Suppressor macrophage (primary cell): ENCODE measurements at regions not wholly inside any gene's neighbourhood (a gene's known extent, or its start where the extent isn't known, plus 50 kb on each side); places are given as distances from the start of the nearest gene placed in this dataset.
"Not testable (repeated sequence)": the region's sequence is repeated elsewhere in the genome, so short reads cannot be mapped to it uniquely, and the experiment has no call there.

Experiments used
- DNase-seq, 4 experiments: peaks; one replicate each; pipeline ENCODE4 v3.0.0-alpha.2; 2020 to 2022

DNA sequence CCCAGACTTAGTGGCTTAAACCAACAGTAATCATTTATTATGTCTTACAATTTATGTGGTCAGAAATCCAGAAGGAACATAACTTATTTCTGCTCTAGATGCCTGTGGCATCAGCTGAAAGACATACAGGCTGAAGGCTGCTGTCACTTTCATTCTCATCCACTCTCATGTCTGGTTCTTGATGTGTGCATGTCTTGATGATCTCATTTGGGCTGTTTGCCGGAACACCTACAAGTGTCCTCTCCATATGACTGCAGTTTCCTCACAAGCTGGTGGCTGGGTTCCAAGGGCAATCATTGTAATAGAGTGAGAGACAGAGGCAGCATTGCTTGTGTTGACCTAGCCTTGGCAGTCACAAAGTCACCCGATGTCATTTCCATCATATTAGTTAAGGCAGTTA is 1375.9 kb upstream of the RAG2 start:
- no peak for DNase-seq

DNA sequence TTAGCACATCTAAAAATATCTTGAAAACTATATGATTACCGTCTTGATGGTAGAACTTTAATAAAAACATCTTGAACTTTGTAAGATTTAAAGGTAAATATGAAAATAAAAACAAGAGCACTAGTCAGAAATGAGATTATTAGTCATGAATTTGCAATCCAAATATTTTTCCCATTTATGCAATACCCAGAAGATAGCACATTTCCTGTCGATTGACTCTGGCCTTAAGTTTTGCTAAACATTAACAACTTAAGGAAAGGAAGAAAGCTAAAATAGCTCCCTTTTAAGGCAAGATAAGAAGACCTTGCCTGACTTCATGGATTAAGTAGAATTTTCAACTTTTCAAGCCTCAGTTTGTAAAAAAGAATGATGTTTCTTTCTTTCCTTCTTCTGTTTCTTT is 1374.7 kb upstream of the RAG2 start:
- no peak for DNase-seq

DNA sequence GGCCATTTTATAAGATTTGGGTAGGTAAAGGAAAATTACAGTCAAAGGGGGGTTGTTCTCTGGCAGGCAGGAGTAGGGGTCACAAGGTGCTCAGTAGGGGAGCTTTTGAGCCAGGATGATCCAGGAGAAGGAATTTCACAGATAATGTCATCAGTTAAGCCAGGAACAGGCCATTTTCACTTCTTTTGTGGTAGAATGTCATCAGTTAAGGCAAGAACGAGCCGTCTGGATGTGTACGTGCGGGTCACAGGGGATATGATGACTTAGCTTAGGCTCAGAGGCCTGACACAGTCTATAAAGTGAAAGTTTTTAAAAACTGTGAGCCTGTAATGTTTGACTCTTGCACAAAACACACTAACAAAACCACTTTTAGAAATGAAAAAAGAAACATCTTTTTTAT is 1371.3 kb upstream of the RAG2 start:
- DNase-seq = not testable (repeated sequence)

DNA sequence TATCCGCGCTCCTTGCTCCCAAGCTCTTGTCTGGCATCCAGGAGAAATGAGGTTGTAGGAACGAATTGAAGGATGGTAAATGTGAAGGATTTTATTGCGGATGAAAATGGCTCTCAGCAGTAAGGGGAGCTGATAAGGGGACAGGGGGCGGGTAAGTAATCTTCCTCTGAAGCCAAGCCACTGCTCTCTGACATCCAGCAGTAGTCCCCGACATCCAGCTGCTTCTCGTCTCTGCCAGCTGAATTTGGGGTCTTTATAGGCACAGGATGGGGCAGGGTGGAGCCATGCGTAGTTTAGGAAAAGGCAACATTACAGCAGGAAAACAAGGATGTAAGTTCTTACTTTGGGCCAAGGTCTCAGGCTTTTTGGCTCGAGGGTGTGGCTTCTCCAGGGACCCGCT is 1370.1 kb upstream of the RAG2 start:
- DNase-seq = no peak

DNA sequence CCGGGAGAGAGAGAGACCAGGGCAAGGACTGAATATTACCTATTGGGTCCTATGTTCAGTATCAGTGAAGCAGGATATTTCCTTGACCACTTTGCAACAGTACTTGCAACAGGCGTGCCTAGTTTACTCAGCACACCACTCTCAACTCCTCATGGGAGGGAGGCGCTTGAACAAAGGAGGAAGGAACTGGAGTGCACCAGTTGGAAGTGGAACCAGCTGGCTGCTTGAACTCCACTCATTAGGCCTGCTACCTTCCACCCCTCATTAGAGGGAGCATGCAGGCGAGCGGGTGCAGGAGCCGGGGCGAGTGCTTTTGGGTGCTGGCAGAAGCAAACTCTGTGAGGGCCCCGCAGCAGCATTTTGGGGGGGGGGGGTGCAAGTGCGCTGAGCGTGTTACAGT is 1369.6 kb upstream of the RAG2 start:
- DNase-seq = no peak

DNA sequence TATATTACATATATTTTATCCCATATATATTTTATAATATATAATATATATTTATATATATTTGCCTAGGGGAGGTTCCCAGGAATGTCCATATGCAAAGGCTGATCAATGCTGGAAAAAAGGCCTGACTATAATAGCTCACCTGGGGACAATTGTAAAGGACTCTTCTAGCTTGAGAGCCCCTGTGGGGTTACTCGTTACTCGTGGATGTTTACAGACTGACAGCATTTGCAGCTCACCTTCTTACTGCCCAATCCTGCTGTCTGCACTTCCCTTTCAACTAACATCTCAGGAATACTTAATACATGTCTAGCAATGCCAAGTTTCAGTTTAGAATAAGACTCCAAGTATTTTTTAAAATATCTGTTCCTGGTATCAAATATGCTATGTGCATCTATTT is 1365.4 kb upstream of the RAG2 start:
- DNase-seq = no peak

DNA sequence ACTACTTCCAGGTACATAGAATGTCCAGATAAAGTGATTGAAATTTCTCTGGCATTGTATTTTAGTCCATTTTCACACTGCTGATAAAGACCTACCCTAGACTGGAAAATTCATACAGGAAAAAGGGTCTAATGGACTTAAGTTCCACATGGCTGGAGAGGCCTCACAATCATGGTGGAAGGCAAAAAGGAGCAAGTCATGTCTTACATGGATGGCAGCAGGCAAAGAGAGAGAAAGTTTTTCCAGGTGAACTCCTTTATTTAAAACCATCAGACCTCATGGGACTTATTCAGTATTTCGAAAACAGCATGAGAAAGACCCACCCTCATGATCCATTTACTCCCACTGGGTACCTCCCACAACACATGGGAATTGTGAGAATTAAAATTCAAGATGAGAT is 1359.7 kb upstream of the RAG2 start:
- no peak for DNase-seq

DNA sequence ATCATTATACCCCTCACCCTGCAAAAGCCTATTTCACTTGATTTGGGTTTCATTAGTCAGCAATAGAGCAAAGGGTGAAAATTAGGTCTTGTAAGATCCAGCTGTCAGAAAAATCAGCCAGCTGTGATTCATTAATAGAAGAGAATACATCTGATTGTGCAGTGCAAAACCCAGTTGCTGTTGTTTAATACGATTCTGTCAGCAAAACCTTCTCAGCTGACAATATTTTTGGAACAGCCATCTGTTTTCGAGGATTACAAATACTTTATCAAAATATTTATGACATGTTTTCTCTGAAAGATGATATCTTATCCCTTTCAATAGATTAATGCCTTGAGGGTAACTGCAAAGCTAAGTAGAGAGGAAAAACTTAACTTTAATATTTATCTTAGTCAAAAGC is 1354.0 kb upstream of the RAG2 start:
- no peak for DNase-seq

DNA sequence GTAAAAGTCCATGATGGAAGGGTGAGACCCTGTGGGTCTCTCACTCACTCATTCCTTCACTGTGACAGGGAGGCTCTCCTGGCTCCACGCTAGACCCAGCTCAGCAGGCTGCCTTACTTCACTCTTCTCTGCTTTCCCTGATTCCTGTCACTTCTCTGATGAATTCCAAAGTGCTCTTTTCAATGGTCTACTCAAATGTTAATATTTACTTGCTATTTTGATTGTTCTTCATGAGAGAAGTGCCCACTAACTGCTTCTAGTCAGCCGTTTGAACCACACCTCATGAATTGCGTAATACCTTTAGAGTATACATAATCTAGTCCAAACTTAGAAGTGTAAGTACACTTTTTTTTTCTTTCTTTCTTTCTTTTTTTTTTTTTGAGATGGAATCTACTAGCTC is 1350.2 kb upstream of the RAG2 start:
- peak in 1 of 4 experiments; percentile 1 for DNase-seq

DNA sequence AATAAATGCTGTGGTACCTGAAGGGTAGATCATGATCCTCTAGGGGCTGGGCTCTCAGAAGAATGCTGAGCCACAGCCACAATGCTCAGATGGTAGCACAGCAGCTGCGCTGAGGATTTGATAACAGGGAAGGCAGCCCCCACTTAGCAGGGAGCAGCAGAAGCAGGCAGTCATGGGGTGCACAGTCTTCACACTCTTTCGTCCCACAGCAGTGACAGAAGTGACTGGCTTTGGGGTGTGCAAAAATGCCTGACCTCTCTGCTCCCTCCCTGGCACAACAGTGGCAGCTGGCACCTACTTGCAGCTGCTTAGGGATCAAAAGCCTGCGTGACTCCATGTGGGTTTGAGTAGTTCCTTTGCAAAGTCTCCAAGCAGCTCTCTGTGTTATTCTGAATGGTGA is 1349.8 kb upstream of the RAG2 start:
- no peak for DNase-seq

DNA sequence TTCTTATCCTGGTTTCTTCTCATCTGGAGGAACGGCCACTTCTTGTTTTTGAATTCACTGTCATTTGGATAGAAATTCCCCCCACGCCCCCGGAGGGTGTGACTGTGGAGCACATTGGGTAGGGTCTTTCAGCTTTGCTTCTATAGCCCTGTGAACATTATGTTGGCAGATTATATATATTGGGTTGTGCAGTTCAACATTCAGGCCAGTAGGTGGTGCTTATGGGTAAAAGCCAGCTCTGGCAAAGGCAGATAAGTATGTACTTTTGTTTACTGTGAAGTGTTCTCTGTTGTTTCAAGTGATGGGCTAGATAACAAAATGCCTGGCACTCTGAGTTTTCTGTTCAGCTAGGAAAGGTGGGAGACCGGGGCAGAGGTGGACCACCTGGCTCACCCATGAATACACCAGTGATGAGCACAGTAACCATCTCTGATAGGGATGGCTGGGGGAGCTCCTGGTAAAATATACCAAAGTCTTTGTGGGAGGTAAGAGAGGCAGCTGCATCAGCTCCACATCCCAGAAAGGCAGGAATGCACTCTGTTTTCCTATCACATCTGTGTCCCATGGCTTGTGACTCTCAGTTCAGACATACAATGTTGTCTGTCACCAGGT is 1348.2 kb upstream of the RAG2 start:
- peak; percentile 16 to 58 (median 41) for DNase-seq

DNA sequence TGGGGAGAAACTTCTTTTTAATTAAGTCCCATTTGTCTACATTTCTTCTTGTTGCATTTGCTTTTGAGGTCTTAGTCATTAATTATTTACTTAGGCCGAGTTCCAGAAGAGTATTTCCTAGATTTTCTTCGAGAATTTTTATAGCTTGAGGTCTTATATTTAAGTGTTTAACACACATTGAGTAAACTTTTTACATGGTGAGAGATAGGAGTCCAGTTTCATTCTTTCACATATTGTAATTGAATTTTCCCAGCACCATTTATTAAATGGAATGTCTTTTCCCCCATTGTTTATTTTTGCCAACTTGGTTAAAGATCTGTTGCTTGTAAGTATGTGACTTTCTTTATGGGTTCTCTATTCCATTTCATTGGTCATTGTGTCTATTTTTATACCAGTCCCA is 1344.0 kb upstream of the RAG2 start:
- no peak for DNase-seq

DNA sequence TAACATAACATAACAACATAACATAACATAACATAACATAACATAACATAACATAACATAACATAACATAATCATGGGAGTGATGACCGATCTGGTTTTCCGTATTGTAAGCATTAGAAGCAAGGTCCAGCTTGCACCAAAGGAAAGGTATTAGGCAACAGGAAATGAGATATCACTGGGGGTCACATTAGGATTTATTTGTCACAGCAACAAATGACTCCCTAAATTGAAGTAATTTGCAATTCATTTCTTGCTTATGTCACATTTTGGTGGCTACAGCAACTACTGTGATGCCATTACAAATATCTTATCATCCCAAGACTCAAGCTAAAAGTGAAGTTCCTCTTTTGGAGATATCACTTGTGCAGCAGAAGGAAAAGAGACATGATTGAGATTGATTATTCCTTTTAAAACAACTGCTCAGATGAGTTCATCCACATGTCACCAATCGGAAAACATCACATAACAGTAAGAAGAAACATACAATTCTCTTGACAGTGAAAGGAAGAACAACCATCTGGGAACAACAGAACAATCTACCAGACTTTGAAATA is 1331.1 kb upstream of the RAG2 start:
- DNase-seq = no peak

DNA sequence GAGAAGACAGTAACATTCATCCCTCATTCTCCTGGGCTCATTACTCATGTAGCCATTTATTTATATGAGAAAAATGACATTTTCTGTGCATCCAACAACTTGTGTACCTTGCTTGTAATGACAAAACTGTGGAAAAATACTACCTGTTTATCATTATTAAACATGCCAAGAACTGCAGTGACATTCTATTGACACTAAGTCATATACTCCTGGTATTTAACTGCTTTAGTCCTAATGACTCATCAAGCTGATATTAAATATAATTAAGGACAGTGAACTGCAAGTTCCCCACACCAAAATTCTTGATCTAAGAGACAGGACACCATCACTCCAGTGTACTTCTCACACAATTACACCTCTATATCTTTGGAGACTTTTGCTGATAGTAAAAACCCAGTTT is 1328.7 kb upstream of the RAG2 start:
- DNase-seq = no peak

DNA sequence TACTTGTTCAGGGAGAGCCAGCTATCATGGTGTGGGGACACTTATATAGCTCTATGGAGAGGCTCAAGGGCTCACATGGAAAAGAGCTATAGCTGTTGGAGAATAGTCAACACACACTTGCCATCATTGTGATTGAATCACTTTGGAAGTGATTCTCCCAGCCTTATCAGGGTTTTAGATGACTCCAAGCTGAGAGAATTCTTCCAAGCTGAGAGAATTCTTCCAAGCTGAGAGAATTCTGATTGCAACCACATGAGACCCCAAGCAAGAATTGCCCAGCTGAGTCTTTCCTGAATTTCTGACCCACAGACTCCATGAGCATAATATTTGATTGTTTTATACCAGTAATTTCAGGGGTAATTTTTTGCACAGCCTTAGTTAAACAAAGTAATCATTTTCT is 1318.3 kb upstream of the RAG2 start:
- no peak for DNase-seq

DNA sequence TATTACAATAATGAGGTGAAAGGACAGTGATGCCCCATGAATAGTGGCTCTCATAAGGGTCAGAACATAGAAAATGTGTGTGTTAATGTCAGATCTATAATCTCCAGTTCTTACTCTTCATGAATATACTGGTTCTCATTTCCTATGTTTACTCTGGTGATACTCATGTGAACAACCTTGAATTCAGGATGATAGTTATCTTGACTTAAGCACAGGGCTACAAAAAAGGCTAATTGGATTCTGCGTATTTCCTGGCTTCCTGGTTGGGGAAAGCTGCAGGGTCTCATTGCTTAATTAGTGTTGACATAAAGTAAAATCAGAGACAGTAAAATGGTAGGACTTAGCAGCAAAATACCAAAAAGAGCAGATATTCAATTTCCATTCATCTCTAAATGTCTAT is 1316.8 kb upstream of the RAG2 start:
- no peak for DNase-seq

DNA sequence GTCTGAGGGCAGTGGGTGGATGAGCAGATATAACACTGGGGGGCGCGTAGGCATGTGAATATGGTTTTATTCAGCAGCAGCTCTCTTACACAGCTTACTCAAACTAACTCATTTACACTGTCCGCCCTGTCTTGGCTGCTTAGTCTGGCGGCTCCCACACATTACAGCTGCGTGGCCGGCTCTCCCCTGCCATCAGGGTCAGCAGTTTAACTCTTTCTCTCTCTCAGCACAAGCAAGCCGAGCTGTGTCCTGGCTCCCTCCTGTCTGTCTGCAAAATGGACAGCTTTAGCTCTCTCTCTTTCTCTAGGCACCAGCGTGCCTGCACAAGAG is 1310.1 kb upstream of the RAG2 start:
- no peak for DNase-seq

DNA sequence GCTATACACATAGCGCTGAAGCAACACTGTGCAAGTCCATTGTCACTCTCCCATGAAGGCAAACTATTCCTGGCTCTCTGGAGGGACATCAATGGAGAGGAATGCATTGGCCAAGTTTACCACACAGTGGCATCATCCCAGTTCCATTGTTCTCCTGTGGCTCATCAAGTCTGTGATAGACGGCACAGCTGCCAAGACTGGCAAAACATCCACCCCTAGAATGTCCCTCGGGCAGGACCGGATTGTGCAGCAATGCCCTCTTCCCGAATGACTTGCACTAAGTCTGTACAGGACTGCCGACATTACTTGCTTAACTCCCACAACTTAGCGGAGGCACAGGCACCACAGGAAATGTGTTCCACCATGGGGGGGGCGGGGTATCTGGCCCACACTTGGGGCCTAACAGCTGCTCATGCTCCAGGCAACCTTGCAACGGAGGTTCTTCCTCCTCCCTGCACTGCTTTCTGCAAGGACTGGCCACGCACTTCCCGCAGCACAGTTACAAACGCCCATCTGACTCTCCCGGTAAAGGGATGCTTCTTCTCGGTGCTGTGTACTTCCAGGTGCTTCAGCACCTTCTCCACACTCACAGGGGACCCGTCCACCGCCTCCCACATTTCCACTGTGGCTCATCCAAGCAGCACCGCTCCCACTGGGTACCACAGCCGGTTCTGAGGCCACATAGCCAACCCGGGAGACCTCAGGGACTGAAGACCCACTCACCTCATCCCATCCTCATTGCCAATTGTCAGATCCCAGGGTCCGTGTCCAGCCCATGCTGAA is 1309.6 kb upstream of the RAG2 start:
- DNase-seq = no peak

DNA sequence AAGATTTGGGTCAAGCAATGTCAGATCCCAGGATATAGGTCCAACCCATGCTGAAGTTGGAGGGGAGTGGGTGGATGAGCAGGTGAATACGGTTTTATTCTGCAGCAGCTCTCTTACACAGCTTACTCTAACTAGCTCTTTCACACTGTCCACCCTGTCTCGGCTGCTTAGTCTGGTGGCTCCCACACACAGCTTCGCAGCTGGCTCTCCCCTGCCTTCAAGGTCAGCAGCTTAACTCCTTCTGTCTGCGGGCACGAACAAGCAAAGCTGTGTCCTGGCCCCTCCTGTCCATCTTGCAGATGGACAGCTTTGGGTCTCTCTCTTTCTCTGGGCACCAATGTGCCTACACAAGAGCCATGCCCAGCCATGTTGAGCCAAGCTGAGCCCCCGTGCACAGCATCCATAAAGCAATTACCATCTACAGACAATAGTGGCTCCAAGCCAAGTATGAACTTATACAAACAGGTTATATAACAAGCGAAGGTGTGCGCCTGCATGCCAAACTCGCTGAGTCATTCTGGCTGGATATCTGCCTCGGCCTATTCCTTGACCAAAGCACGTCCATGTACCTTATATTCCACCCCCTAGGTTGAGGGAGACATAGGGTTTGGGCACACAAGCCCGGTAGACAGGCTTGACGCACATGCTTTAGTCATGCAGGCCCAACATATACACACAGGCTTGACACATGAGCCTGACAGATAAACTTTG is 1307.8 kb upstream of the RAG2 start:
- no peak for DNase-seq

DNA sequence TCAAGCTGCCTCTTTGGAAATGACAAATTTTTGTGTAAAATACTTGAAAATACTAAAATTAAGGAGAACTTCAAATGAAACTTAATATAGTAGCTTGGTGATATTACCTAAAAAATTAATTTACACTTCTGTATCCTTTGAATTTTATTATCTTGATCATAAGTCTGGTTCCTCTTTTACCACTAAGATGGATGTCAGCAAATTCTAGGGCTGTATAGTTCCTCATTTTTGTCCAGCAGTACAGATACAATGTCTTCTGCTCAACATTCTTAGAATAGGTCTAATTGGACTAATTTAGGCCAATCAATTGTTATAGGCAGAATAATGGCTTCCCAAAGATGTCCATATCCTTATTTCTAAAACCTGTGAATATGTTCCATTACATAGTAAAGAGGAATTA is 1298.0 kb upstream of the RAG2 start:
- peak in 2 of 4 experiments; percentile 12 to 13 for DNase-seq

DNA sequence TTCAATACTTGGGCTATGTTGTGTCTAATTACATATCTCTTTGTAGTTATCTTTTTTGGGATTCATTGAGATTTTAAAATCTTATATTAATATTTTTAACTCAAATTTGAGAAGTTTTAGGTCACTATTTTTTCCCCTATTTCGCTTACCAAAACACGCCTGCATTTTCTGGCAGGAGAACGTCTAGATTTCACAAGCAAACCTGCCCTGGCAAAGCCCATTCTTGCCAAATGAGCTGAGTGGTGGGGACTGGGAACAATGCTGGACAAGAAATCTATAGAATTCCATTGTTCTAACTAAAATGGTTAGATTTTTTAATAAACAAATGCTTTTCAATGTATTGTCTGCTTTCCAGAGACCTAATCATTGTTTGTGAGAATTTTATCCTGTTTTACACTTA is 1283.7 kb upstream of the RAG2 start:
- DNase-seq = no peak

DNA sequence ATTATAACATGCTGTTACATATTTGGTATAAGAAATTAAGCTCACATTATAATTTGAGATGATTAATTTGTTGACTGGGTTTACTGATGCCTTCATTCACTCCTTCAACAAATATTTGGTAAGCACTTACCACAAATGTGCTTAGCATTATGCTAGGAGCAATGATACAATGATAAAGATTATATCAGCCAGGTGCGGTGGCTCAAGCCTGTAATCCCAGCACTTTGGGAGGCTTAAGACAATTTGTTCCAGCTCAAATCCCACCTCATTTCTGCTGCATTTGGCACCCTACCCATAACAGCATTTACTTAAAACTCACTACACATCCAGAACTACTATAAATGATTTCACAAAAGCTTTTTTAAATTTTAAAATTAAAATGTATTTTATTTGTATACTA is 1263.6 kb upstream of the RAG2 start:
- no peak for DNase-seq

DNA sequence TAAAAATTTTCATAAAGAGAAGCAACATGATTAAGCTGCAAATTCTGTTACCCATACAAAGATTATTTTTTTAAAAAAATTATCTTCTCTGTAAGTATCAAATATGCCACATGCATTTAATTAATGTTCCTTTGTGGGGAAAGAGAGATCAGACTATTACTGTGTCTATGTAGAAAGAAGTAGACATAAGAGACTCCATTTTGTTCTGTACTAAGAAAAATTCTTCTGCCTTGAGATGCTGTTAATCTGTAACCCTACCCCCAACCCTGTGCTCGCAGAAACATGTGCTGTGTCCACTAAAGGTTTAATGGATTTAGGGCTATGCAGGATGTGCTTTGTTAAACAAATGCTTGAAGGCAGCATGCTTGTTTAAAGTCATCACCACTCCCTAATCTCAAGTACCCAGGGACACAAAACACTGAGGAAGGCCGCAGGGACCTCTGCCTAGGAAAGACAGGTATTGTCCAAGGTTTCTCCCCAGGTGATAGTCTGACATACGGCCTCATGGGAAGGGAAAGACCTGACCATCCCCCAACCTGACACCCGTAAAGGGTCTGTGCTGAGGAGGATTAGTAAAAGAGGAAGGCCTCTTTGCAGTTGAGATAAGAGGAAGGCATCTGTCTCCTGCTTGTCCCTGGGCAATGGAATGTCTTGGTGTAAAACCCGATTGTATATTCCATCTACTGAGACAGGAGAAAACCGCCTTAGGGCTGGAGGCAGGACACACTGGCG is 1260.9 kb upstream of the RAG2 start:
- not testable (repeated sequence) for DNase-seq
